IMR-90 (cell line): ENCODE measurements at regions not wholly inside any gene's neighbourhood (a gene's known extent, or its start where the extent isn't known, plus 50 kb on each side); places are given as distances from the start of the nearest gene placed in this dataset.

ENCODE experiments used
- ATAC-seq: fragments of 200-7000 bp; cut with Tn5 transposase; 2 replicates; pipeline ENCODE4 v1.9.1; 2020; ENCODE audit warnings: low read depth, mild to moderate bottlenecking, moderate library complexity
- BruUV-seq: library from RNA; stranded (reverse); fragments of 400-500 nt; replicated peaks from 2 replicates; lab custom pipeline; 2021; lab: Mats Ljungman, UMichigan
- CTCF ChIA-PET: fragments of 300-600 bp; formaldehyde crosslinking; extraction: SDS; loops from one replicate; lab custom pipeline; 2021; ENCODE audit warnings: antibody characterized with exemption; lab: Yijun Ruan, JAX
- POLR2A ChIA-PET: fragments of 300-600 bp; sonication (Branson Sonifier 250); formaldehyde crosslinking; loops from one replicate; lab custom pipeline; 2022; ENCODE audit warnings: antibody characterized with exemption; ENCODE audit not compliant: unreplicated experiment; lab: Charles Lee
- DNase-seq: peaks from one replicate; pipeline ENCODE4 v3.0.0; 2013
- H2AFZ ChIP-seq: replicated peaks from 2 replicates; pipeline ENCODE3; 2013; ENCODE audit warnings: low read length, mild to moderate bottlenecking; ENCODE audit not compliant: poor library complexity
- H2AK5ac ChIP-seq: 2 replicates; pipeline ENCODE4 v1.6.1; 2013; ENCODE audit warnings: low read depth, low read length, inconsistent platforms
- H2AK9ac ChIP-seq: replicated peaks from 2 replicates; pipeline ENCODE3; 2013; ENCODE audit warnings: mild to moderate bottlenecking, low read depth, low read length, moderate library complexity; ENCODE audit not compliant: poor library complexity
- H2BK120ac ChIP-seq: 2 replicates; pipeline ENCODE4 v1.6.1; 2013; ENCODE audit warnings: low read depth, low read length, inconsistent platforms
- H2BK15ac ChIP-seq: 3 replicates; pipeline ENCODE4 v1.6.1; 2013; ENCODE audit warnings: low read depth, low read length, inconsistent platforms
- H2BK20ac ChIP-seq: 2 replicates; pipeline ENCODE4 v1.6.1; 2013; ENCODE audit warnings: low read depth, mild to moderate bottlenecking, inconsistent platforms, low read length, moderate library complexity
- H2BK5ac ChIP-seq: 2 replicates; pipeline ENCODE4 v1.6.1; 2013; ENCODE audit warnings: mild to moderate bottlenecking, low read depth, low read length, inconsistent platforms; ENCODE audit not compliant: poor library complexity, severe bottlenecking
- H3K14ac ChIP-seq: replicated peaks from 2 replicates; pipeline ENCODE4 v1.6.1; 2013; ENCODE audit warnings: low read depth, low read length, inconsistent platforms
- H3K18ac ChIP-seq: 2 replicates; pipeline ENCODE4 v1.6.1; 2013; ENCODE audit warnings: low read depth, low read length, control low read depth
- H3K23ac ChIP-seq: 2 replicates; pipeline ENCODE4 v1.6.1; 2013; ENCODE audit warnings: low read depth, low read length, inconsistent platforms
- H3K27ac ChIP-seq: 2 replicates; pipeline ENCODE4 v1.5.1; 2013; ENCODE audit warnings: mild to moderate bottlenecking, control low read depth, low read length; ENCODE audit not compliant: insufficient read depth
- H3K27me3 ChIP-seq: 2 replicates; pipeline ENCODE4 v1.6.1; 2013; ENCODE audit warnings: low read length; ENCODE audit not compliant: control insufficient read depth, insufficient read depth
- H3K36me3 ChIP-seq: 2 replicates; pipeline ENCODE4 v1.6.1; 2013; ENCODE audit warnings: low read length, mixed read lengths; ENCODE audit not compliant: control insufficient read depth, insufficient read depth
- H3K4ac ChIP-seq: 2 replicates; pipeline ENCODE4 v1.6.1; 2013; ENCODE audit warnings: low read depth, low read length, inconsistent platforms
- H3K4me1 ChIP-seq: 2 replicates; pipeline ENCODE4 v1.6.1; 2013; ENCODE audit warnings: low read length, mixed read lengths; ENCODE audit not compliant: control insufficient read depth, insufficient read depth
- H3K4me2 ChIP-seq: 2 replicates; pipeline ENCODE4 v1.6.1; 2013; ENCODE audit warnings: low read depth, mild to moderate bottlenecking, control low read depth, low read length, moderate library complexity
- H3K4me3 ChIP-seq: 2 replicates; pipeline ENCODE4 v1.5.1; 2013; ENCODE audit warnings: low read depth, mild to moderate bottlenecking, control low read depth, low read length, moderate library complexity; ENCODE audit not compliant: insufficient read depth
- H3K56ac ChIP-seq: 2 replicates; pipeline ENCODE4 v1.6.1; 2013; ENCODE audit warnings: low read length, inconsistent platforms; ENCODE audit not compliant: insufficient read depth; ENCODE audit errors: extremely low read depth
- H3K79me1 ChIP-seq, 2 experiments: 2 replicates each; pipeline ENCODE4 v1.6.1; 2013; ENCODE audit warnings: low read length in 2 of 2, inconsistent platforms in 1 of 2, low read depth in 1 of 2
- H3K9ac ChIP-seq: 2 replicates; pipeline ENCODE4 v1.6.1; 2013; ENCODE audit warnings: low read depth, low read length, control low read depth
- H3K9me1 ChIP-seq: 2 replicates; pipeline ENCODE4 v1.6.1; 2013; ENCODE audit warnings: low read length, inconsistent platforms; ENCODE audit not compliant: insufficient read depth
- H3K9me3 ChIP-seq: 2 replicates; pipeline ENCODE4 v1.6.1; 2013; ENCODE audit warnings: low read length; ENCODE audit not compliant: control insufficient read depth, insufficient read depth
- H4K20me1 ChIP-seq: 2 replicates; pipeline ENCODE4 v1.6.1; 2013; ENCODE audit warnings: low read length, inconsistent platforms; ENCODE audit not compliant: insufficient read depth
- H4K5ac ChIP-seq: 2 replicates; pipeline ENCODE4 v1.6.1; 2013; ENCODE audit warnings: mild to moderate bottlenecking, low read depth, low read length, control low read depth
- H4K8ac ChIP-seq, 2 experiments: 2 replicates each; pipeline ENCODE4 v1.6.1; 2013; ENCODE audit warnings: low read depth in 2 of 2, low read length in 2 of 2, control low read depth in 1 of 2, inconsistent platforms in 1 of 2
- H4K91ac ChIP-seq: 2 replicates; pipeline ENCODE4 v1.6.1; 2013; ENCODE audit warnings: low read depth, low read length, inconsistent platforms; ENCODE audit not compliant: insufficient read depth
- BHLHE40 ChIP-seq: fragments of 150-350 bp; IDR thresholded peaks from 2 replicates; pipeline ENCODE4 v1.6.1; 2016; ENCODE audit warnings: mild to moderate bottlenecking, low read depth, low read length
- CEBPB ChIP-seq: IDR thresholded peaks from 2 replicates; pipeline ENCODE4 v1.6.1; 2012; ENCODE audit warnings: low read depth, low read length, improper control_type of control experiment
- CHD1 ChIP-seq: IDR thresholded peaks from 2 replicates; pipeline ENCODE4 v1.6.1; 2012; ENCODE audit warnings: low read depth, low read length, improper control_type of control experiment
- ELK1 ChIP-seq: fragments of 150-350 bp; IDR thresholded peaks from 2 replicates; pipeline ENCODE4 v1.6.1; 2016; ENCODE audit warnings: low read depth, mild to moderate bottlenecking, low read length, moderate library complexity, borderline replicate concordance
- FOS ChIP-seq: fragments of 150-350 bp; IDR thresholded peaks from 2 replicates; pipeline ENCODE4 v1.6.1; 2016; ENCODE audit warnings: low read depth, low read length
- MAFK ChIP-seq: IDR thresholded peaks from 2 replicates; pipeline ENCODE4 v1.6.1; 2012; ENCODE audit warnings: low read depth, low read length, improper control_type of control experiment
- MAZ ChIP-seq: IDR thresholded peaks from 2 replicates; pipeline ENCODE4 v1.6.1; 2012; ENCODE audit warnings: low read depth, mild to moderate bottlenecking, low read length, improper control_type of control experiment, moderate library complexity, borderline replicate concordance
- MXI1 ChIP-seq: IDR thresholded peaks from 2 replicates; pipeline ENCODE4 v1.6.1; 2012; ENCODE audit warnings: low read depth, mild to moderate bottlenecking, low read length, moderate library complexity, borderline replicate concordance
- NFE2L2 ChIP-seq: fragments of 150-350 bp; IDR thresholded peaks from 2 replicates; pipeline ENCODE4 v1.6.1; 2016; ENCODE audit warnings: low read depth, mild to moderate bottlenecking, low read length
- RAD21 ChIP-seq: IDR thresholded peaks from 2 replicates; pipeline ENCODE4 v1.6.1; 2012; ENCODE audit warnings: low read length, improper control_type of control experiment
- RCOR1 ChIP-seq: IDR thresholded peaks from 2 replicates; pipeline ENCODE4 v1.6.1; 2012; ENCODE audit warnings: mild to moderate bottlenecking, low read length, improper control_type of control experiment; ENCODE audit not compliant: insufficient replicate concordance
- RFX5 ChIP-seq: IDR thresholded peaks from 2 replicates; pipeline ENCODE4 v1.8.0; 2012; ENCODE audit warnings: low read depth, mild to moderate bottlenecking, low read length, moderate library complexity
- SMC3 ChIP-seq: fragments of 150-350 bp; IDR thresholded peaks from 2 replicates; pipeline ENCODE4 v1.6.1; 2016; ENCODE audit warnings: low read depth, mild to moderate bottlenecking, antibody characterized with exemption, low read length, moderate library complexity
- WGBS, 2 experiments: methylation state at CpG; one replicate each; pipeline versions ENCODE4 v1.1.5 to v1.1.7; 2013; ENCODE audit warnings: missing lambda C conversion rate in 2 of 2; ENCODE audit not compliant: insufficient read length in 1 of 2; ENCODE audit errors: extremely low coverage in 2 of 2; 5-methylcytosine and 5-hydroxymethylcytosine counted together
- dilution Hi-C: fragments of 300-500 bp; cut with HindIII; formaldehyde crosslinking; loops from one replicate; pipeline ENCODE4 v1.14.3; 2018; ENCODE audit warnings: low sequenced_read_pairs; ENCODE audit not compliant: unreplicated experiment
- in situ Hi-C: fragments of 300-500 bp; cut with MboI; formaldehyde crosslinking; loops from 3 replicates; pipeline ENCODE4 v1.14.3; 2019; ENCODE audit warnings: low sequenced_read_pairs, inconsistent platforms, mixed read lengths
- intact Hi-C: fragments of 100-400 bp; cut with micrococcal nuclease; formaldehyde crosslinking; loops from 2 replicates; pipeline ENCODE4 v1.10.0; 2022
- TF ChIP-seq, protein P1 (sequence below): conservative IDR thresholded peaks from 2 replicates; pipeline ENCODE4 v1.5.1; 2012; ENCODE audit warnings: mild to moderate bottlenecking, low read depth, low read length, improper control_type of control experiment
- TF ChIP-seq, protein P2 (sequence below): fragments of 150-350 bp; IDR thresholded peaks from 2 replicates; pipeline ENCODE4 v1.6.1; 2017; ENCODE audit warnings: mild to moderate bottlenecking, antibody characterized with exemption, low read length, low read depth

DNA sequence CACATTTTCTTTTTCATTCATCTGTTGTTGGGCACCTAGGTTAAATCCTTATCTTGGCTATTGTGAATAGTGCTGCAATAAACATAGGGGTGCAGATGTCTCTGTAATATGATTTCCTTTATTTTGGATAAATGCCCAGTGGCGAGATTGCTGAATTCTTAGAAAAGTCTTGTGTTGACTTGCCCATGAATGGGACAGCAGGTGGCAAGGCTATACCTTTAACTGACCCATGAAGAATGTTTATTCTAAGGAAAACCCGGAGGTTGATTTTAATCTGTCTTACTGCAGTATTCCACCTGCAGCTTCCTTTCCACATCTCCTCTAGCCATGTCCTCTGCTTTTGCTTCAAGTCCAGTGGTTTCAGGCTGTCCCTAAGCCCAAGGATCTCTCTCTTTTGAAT is 220.6 kb downstream of the SNCA start:
- no peak for DNase-seq
- in situ Hi-C loops (no loop called here), intact Hi-C loops (no loop called here), dilution Hi-C loops (no loop called here)
- H4K8ac ChIP-seq = no peak overlapping the region
- ChIA-PET CTCF (no interaction called here), POLR2A (no interaction called here)
- no peak overlapping the region for H3K9ac ChIP-seq
- H3K9me3 ChIP-seq = no peaks in the 10 kb centered on the region
- H2AK9ac ChIP-seq = no peak overlapping the region
- BruUV-seq = no TSS peak
- no CpG with 5 or more reads among the region's 2 CpGs for WGBS, 2 experiments
- TF ChIP-seq, protein P1, sequence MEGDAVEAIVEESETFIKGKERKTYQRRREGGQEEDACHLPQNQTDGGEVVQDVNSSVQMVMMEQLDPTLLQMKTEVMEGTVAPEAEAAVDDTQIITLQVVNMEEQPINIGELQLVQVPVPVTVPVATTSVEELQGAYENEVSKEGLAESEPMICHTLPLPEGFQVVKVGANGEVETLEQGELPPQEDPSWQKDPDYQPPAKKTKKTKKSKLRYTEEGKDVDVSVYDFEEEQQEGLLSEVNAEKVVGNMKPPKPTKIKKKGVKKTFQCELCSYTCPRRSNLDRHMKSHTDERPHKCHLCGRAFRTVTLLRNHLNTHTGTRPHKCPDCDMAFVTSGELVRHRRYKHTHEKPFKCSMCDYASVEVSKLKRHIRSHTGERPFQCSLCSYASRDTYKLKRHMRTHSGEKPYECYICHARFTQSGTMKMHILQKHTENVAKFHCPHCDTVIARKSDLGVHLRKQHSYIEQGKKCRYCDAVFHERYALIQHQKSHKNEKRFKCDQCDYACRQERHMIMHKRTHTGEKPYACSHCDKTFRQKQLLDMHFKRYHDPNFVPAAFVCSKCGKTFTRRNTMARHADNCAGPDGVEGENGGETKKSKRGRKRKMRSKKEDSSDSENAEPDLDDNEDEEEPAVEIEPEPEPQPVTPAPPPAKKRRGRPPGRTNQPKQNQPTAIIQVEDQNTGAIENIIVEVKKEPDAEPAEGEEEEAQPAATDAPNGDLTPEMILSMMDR = no peak
- TF ChIP-seq ELK1 = no peak
- TF ChIP-seq CHD1 = no peak
- no peak for TF ChIP-seq RAD21
- TF ChIP-seq NFE2L2 = no peak
- no peak for TF ChIP-seq MAFK
- no peak for TF ChIP-seq MAZ
- no peak for TF ChIP-seq RFX5
- TF ChIP-seq BHLHE40 = no peak
- TF ChIP-seq MXI1 = no peak
- no peak for TF ChIP-seq SMC3
- TF ChIP-seq CEBPB = no peak
- no peak for TF ChIP-seq FOS
- no peak for TF ChIP-seq RCOR1
- TF ChIP-seq, protein P2, sequence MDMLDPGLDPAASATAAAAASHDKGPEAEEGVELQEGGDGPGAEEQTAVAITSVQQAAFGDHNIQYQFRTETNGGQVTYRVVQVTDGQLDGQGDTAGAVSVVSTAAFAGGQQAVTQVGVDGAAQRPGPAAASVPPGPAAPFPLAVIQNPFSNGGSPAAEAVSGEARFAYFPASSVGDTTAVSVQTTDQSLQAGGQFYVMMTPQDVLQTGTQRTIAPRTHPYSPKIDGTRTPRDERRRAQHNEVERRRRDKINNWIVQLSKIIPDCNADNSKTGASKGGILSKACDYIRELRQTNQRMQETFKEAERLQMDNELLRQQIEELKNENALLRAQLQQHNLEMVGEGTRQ = no peak
- no peak overlapping the region for H4K91ac ChIP-seq
- no peak overlapping the region for H3K18ac ChIP-seq
- H3K23ac ChIP-seq = no peak overlapping the region
- no peaks in the 10 kb centered on the region for H3K36me3 ChIP-seq
- no peak overlapping the region for H2BK20ac ChIP-seq
- no peak overlapping the region for H3K56ac ChIP-seq
- no peak overlapping the region for H3K14ac ChIP-seq
- no peaks in the 10 kb centered on the region for H3K79me1 ChIP-seq
- H3K4me1 ChIP-seq = no peaks in the 10 kb centered on the region
- no peaks in the 10 kb centered on the region for H3K9me1 ChIP-seq
- no peak overlapping the region for H2BK15ac ChIP-seq
- H4K5ac ChIP-seq = no peak overlapping the region
- no peaks in the 10 kb centered on the region; the same call in 1 of the 2 replicates for H3K27me3 ChIP-seq
- H2AFZ ChIP-seq = no peak overlapping the region
- no peak overlapping the region for H2BK5ac ChIP-seq
- no peaks in the 10 kb centered on the region for H4K20me1 ChIP-seq
- H3K27ac ChIP-seq = no peak overlapping the region
- H3K4ac ChIP-seq = no peak overlapping the region
- no peak overlapping the region for H2BK120ac ChIP-seq
- ATAC-seq = no peak
- no peak overlapping the region for H3K4me2 ChIP-seq
- H2AK5ac ChIP-seq = no peak overlapping the region
- no peak overlapping the region for H3K4me3 ChIP-seq
